ENCODE measurements at regions not wholly inside any gene's neighbourhood (a gene's known extent, or its start where the extent isn't known, plus 50 kb on each side); places are given as distances from the start of the nearest gene placed in this dataset.

- no peaks in the 10 kb centered on the region for H3K4me1 ChIP-seq
- no peak for DNase-seq
- H3K4me3 ChIP-seq: no peak overlapping the region
- no peaks in the 10 kb centered on the region for H3K9me3 ChIP-seq
- H3K36me3 ChIP-seq: no peaks in the 10 kb centered on the region
- H3K27me3 ChIP-seq: no peaks in the 10 kb centered on the region
- TF ChIP-seq CTCF (IDR thresholded peaks at IDR 0.05): no peak
- H3K27ac ChIP-seq: no peak overlapping the region
- H3K9ac ChIP-seq (ENCODE audit: low read depth in 2 of 2, low read length in 2 of 2): no peak overlapping the region
- intact Hi-C loops (cut with DNase I): no loop called here
These were observed 421.7 kb upstream of the GOLIM4 start for GRCh38 chr3:168517249-168518071.

GRCh38 chr3:168514252-168514651, 418.5 kb upstream of the GOLIM4 start:
- intact Hi-C loops (cut with DNase I): loop anchor here (5.0 kb wide), 1 partner anchor 333 kb away; no protein-coding TSS in a partner anchor
- H3K4me3 ChIP-seq: no peak overlapping the region

DNA sequence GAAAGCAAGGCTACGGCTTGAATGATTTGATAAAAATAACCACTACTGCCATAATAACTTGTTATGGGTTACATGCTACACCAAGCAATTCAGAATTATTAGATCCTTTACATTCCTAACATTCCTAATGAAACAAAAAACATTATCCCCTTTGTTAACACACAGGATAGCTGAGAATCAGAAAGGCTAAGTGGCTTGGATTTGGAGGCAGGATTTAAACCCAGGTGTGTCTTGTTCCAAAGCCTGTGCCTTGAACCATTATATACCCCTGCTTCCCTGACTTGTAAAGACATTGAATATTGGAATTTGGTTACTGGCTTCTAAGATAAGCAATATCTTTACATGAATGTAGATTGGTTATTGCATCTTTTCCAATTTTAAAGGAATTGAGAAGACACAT, 417.1 kb upstream of the GOLIM4 start:
- no peaks in the 10 kb centered on the region for H3K36me3 ChIP-seq
- intact Hi-C loops (cut with DNase I): loop anchor here (5.0 kb wide), 1 partner anchor 334 kb away; no protein-coding TSS in a partner anchor
- DNase-seq: no peak
- H3K4me1 ChIP-seq: no peaks in the 10 kb centered on the region
- no peaks in the 10 kb centered on the region for H3K9me3 ChIP-seq
- TF ChIP-seq CTCF (IDR thresholded peaks at IDR 0.05): no peak
- no peak overlapping the region for H3K27ac ChIP-seq
- no peak overlapping the region for H3K9ac ChIP-seq (ENCODE audit: low read depth in 2 of 2, low read length in 2 of 2)
- H3K4me3 ChIP-seq: no peak overlapping the region
- no peaks in the 10 kb centered on the region for H3K27me3 ChIP-seq

More at GRCh38 chr3:168514252-168514651, 418.5 kb upstream of the GOLIM4 start:
- Histone ChIP-seq H3K9ac (ENCODE audit: low read depth in 2 of 2, low read length in 2 of 2) (no peak overlapping the region), H3K27ac (no peak overlapping the region), H3K9me3 (no peaks in the 10 kb centered on the region), H3K4me1 (no peaks in the 10 kb centered on the region), H3K36me3 (no peaks in the 10 kb centered on the region), H3K27me3 (no peaks in the 10 kb centered on the region)
- no peak for TF ChIP-seq CTCF (IDR thresholded peaks at IDR 0.05)
- DNase-seq: no peak

GRCh38 chr3:168511428-168512014, 415.8 kb upstream of the GOLIM4 start:
- peak; percentile 28 for TF ChIP-seq CTCF (IDR thresholded peaks at IDR 0.05)
- Histone ChIP-seq H3K27me3 (no peaks in the 10 kb centered on the region), H3K4me3 (no peak overlapping the region), H3K36me3 (no peaks in the 10 kb centered on the region), H3K9ac (ENCODE audit: low read depth in 2 of 2, low read length in 2 of 2) (no peak overlapping the region), H3K4me1 (no peaks in the 10 kb centered on the region), H3K27ac (no peak overlapping the region), H3K9me3 (no peaks in the 10 kb centered on the region)
- intact Hi-C loops (cut with DNase I): loop anchor here (5.0 kb wide), 1 partner anchor 336 kb away; no protein-coding TSS in a partner anchor
- DNase-seq: no peak

DNA sequence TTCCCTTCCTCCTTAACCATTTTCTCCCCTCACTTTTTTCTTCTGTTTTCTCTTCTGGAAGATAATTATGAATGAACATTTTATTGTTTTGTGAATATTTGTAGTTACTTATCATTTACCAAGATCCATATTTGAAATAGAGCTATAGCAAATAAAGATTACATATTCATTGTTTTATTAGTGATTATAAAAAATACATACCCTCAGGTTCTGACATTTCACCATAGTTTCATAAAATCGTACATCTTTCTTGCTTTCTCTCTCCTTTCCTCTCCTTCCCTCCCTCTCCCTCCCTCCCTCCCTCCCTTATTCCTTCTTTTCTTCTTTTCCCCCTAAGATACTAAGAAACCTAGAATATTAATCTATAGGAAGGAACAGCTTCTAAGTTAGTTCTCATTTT, 410.9 kb upstream of the GOLIM4 start:
- Histone ChIP-seq H3K27ac (no peak overlapping the region), H3K36me3 (no peaks in the 10 kb centered on the region), H3K9me3 (no peaks in the 10 kb centered on the region), H3K4me1 (no peaks in the 10 kb centered on the region), H3K9ac (ENCODE audit: low read depth in 2 of 2, low read length in 2 of 2) (no peak overlapping the region), H3K4me3 (no peak overlapping the region), H3K27me3 (no peaks in the 10 kb centered on the region)
- intact Hi-C loops (cut with DNase I): no loop called here
- DNase-seq: no peak
- TF ChIP-seq CTCF (IDR thresholded peaks at IDR 0.05): no peak
